COLO829 (cell line): ENCODE measurements at regions not wholly inside any gene's neighbourhood (a gene's known extent, or its start where the extent isn't known, plus 50 kb on each side); places are given as distances from the start of the nearest gene placed in this dataset.
"Not testable (repeated sequence)": the region's sequence is repeated elsewhere in the genome, so short reads cannot be mapped to it uniquely, and the experiment has no call there.

ENCODE experiments used
- DNase-seq: peaks from one replicate; pipeline ENCODE4 v3.0.0; 2012; ENCODE audit warnings: low spot score

GRCh38 chr12:88828537-88828936, 248.3 kb upstream of the KITLG start:
- not testable (repeated sequence) for DNase-seq

GRCh38 chr12:88820012-88820411, 239.7 kb upstream of the KITLG start:
- no peak for DNase-seq

GRCh38 chr12:88816201-88816600, 235.9 kb upstream of the KITLG start:
- no peak for DNase-seq

GRCh38 chr12:88814779-88815178, 234.5 kb upstream of the KITLG start:
- DNase-seq = no peak

GRCh38 chr12:88812610-88813009, 232.3 kb upstream of the KITLG start:
- DNase-seq = no peak

- DNase-seq = no peak
Measured at GRCh38 chr12:88810806-88811205, 230.5 kb upstream of the KITLG start.

GRCh38 chr12:88809841-88810240, 229.6 kb upstream of the KITLG start:
- DNase-seq = not testable (repeated sequence)

GRCh38 chr12:88805692-88806091, 225.4 kb upstream of the KITLG start:
- DNase-seq = no peak

GRCh38 chr12:88805286-88805685, 225.0 kb upstream of the KITLG start:
- no peak for DNase-seq

GRCh38 chr12:88802096-88802706, 221.9 kb upstream of the KITLG start:
- DNase-seq = no peak

- DNase-seq = no peak
Measured at GRCh38 chr12:88801227-88802095, 221.2 kb upstream of the KITLG start.

- no peak for DNase-seq
Measured at GRCh38 chr12:88793096-88793495, 212.8 kb upstream of the KITLG start.

GRCh38 chr12:88790231-88790630, 210.0 kb upstream of the KITLG start:
- DNase-seq = no peak

- DNase-seq = no peak
Measured at GRCh38 chr12:88784166-88784565, 203.9 kb upstream of the KITLG start.

- no peak for DNase-seq
Measured at GRCh38 chr12:88782351-88782750, 202.1 kb upstream of the KITLG start.

GRCh38 chr12:88781909-88782308, 201.6 kb upstream of the KITLG start:
- DNase-seq = no peak

- DNase-seq = no peak
Measured at GRCh38 chr12:88778064-88778463, 197.8 kb upstream of the KITLG start.

GRCh38 chr12:88775742-88776151, 195.5 kb upstream of the KITLG start:
- no peak for DNase-seq

- no peak for DNase-seq
Measured at GRCh38 chr12:88767699-88768098, 187.4 kb upstream of the KITLG start.

- DNase-seq = no peak
Measured at GRCh38 chr12:88764781-88765480, 184.7 kb upstream of the KITLG start.

- DNase-seq = no peak
Measured at GRCh38 chr12:88763536-88764100, 183.3 kb upstream of the KITLG start.

- DNase-seq = no peak
Measured at GRCh38 chr12:88758176-88758575, 177.9 kb upstream of the KITLG start.

GRCh38 chr12:88756917-88757316, 176.6 kb upstream of the KITLG start:
- DNase-seq = no peak
